ENCODE measurements at regions not wholly inside any gene's neighbourhood (a gene's known extent, or its start where the extent isn't known, plus 50 kb on each side); places are given as distances from the start of the nearest gene placed in this dataset.

GRCh38 chrX:7545564-7545963 is 297.4 kb upstream of the VCX start:
- H3K9ac ChIP-seq (ENCODE audit: low read length): no peak overlapping the region
- no peak overlapping the region for H2BK12ac ChIP-seq (ENCODE audit: low read length in 2 of 2)
- H2BK15ac ChIP-seq (ENCODE audit: low read depth, poor library complexity, severe bottlenecking): no peak overlapping the region
- no peak overlapping the region for H3K23ac ChIP-seq (ENCODE audit: low read length in 2 of 2)
- no peaks in the 10 kb centered on the region for H3K36me3 ChIP-seq (ENCODE audit: control insufficient read depth in 1 of 2, insufficient read depth in 2 of 2, low read depth in 1 of 2, low read length in 2 of 2)
- no peaks in the 10 kb centered on the region for H3K4me1 ChIP-seq (ENCODE audit: control insufficient read depth, insufficient read depth, low read depth, low read length)
- no peak overlapping the region for H4K8ac ChIP-seq (ENCODE audit: low read length)
- no peak overlapping the region for H2AFZ ChIP-seq (ENCODE audit: low read depth, low read length)
- H3K79me1 ChIP-seq (replicated peaks; ENCODE audit: low read length, poor library complexity, severe bottlenecking): no peaks in the 10 kb centered on the region
- DNase-seq: no peak
- H3K4me3 ChIP-seq (ENCODE audit: insufficient read depth in 1 of 2, low read depth in 1 of 2, low read length in 2 of 2): no peak overlapping the region
- H3K27me3 ChIP-seq (ENCODE audit: control insufficient read depth in 1 of 2, insufficient read depth in 1 of 2, low read length in 2 of 2): no peaks in the 10 kb centered on the region
- H2AK5ac ChIP-seq (ENCODE audit: low read length, severe bottlenecking): no peak overlapping the region
- H3K18ac ChIP-seq (ENCODE audit: low read depth in 1 of 2, low read length in 2 of 2): no peak overlapping the region
- H2BK120ac ChIP-seq (ENCODE audit: low read depth, low read length): no peak overlapping the region
- H4K91ac ChIP-seq (ENCODE audit: low read length): no peak overlapping the region
- no peak overlapping the region for H3K14ac ChIP-seq (ENCODE audit: low read length in 2 of 2)
- no peak overlapping the region for H3K4ac ChIP-seq (ENCODE audit: low read depth in 1 of 2, low read length in 2 of 2)
- 71% methylated on average over 1 of the region's 1 CpG for WGBS
- no peak overlapping the region for H3K4me2 ChIP-seq (ENCODE audit: low read length, poor library complexity, severe bottlenecking)
- H2BK5ac ChIP-seq (ENCODE audit: low read depth, low read length, poor library complexity, severe bottlenecking): no peak overlapping the region
- H3K9me3 ChIP-seq (ENCODE audit: control insufficient read depth, low read length): peaks cover 16% of the 10 kb centered on the region
- no peak overlapping the region for H3K27ac ChIP-seq (ENCODE audit: low read length, poor library complexity, severe bottlenecking)

GRCh38 chrX:7542587-7543380 is 300.2 kb upstream of the VCX start:
- H4K91ac ChIP-seq (ENCODE audit: low read length): no peak overlapping the region
- H3K4ac ChIP-seq (ENCODE audit: low read depth in 1 of 2, low read length in 2 of 2): no peak overlapping the region
- H3K4me2 ChIP-seq (ENCODE audit: low read length, poor library complexity, severe bottlenecking): no peak overlapping the region
- H3K4me1 ChIP-seq (ENCODE audit: control insufficient read depth, insufficient read depth, low read depth, low read length): no peaks in the 10 kb centered on the region
- H2BK5ac ChIP-seq (ENCODE audit: low read depth, low read length, poor library complexity, severe bottlenecking): no peak overlapping the region
- DNase-seq: no peak
- H3K23ac ChIP-seq (ENCODE audit: low read length in 2 of 2): no peak overlapping the region
- no peak overlapping the region for H4K8ac ChIP-seq (ENCODE audit: low read length)
- H2AFZ ChIP-seq (ENCODE audit: low read depth, low read length): no peak overlapping the region
- H3K9ac ChIP-seq (ENCODE audit: low read length): no peak overlapping the region
- no peak overlapping the region for H3K14ac ChIP-seq (ENCODE audit: low read length in 2 of 2)
- peaks cover 33% of the 10 kb centered on the region for H3K9me3 ChIP-seq (ENCODE audit: control insufficient read depth, low read length)
- H2BK15ac ChIP-seq (ENCODE audit: low read depth, poor library complexity, severe bottlenecking): no peak overlapping the region
- no peak overlapping the region for H3K18ac ChIP-seq (ENCODE audit: low read depth in 1 of 2, low read length in 2 of 2)
- no peaks in the 10 kb centered on the region for H3K36me3 ChIP-seq (ENCODE audit: control insufficient read depth in 1 of 2, insufficient read depth in 2 of 2, low read depth in 1 of 2, low read length in 2 of 2)
- no peak overlapping the region for H2AK5ac ChIP-seq (ENCODE audit: low read length, severe bottlenecking)
- H3K27me3 ChIP-seq (ENCODE audit: control insufficient read depth in 1 of 2, insufficient read depth in 1 of 2, low read length in 2 of 2): no peaks in the 10 kb centered on the region
- no peak overlapping the region for H2BK120ac ChIP-seq (ENCODE audit: low read depth, low read length)
- H3K4me3 ChIP-seq (ENCODE audit: insufficient read depth in 1 of 2, low read depth in 1 of 2, low read length in 2 of 2): no peak overlapping the region
- H2BK12ac ChIP-seq (ENCODE audit: low read length in 2 of 2): no peak overlapping the region
- 63% methylated on average over 6 of the region's 6 CpGs for WGBS
- no peak overlapping the region for H3K27ac ChIP-seq (ENCODE audit: low read length, poor library complexity, severe bottlenecking)
- H3K79me1 ChIP-seq (replicated peaks; ENCODE audit: low read length, poor library complexity, severe bottlenecking): no peaks in the 10 kb centered on the region

- Histone ChIP-seq H2BK12ac (ENCODE audit: low read length in 2 of 2) (no peak overlapping the region), H3K27ac (ENCODE audit: low read length, poor library complexity, severe bottlenecking) (no peak overlapping the region), H3K9me3 (ENCODE audit: control insufficient read depth, low read length) (peaks cover 18% of the 10 kb centered on the region), H3K27me3 (ENCODE audit: control insufficient read depth in 1 of 2, insufficient read depth in 1 of 2, low read length in 2 of 2) (no peaks in the 10 kb centered on the region), H3K79me1 (replicated peaks; ENCODE audit: low read length, poor library complexity, severe bottlenecking) (no peaks in the 10 kb centered on the region), H2BK120ac (ENCODE audit: low read depth, low read length) (no peak overlapping the region), H3K4me3 (ENCODE audit: insufficient read depth in 1 of 2, low read depth in 1 of 2, low read length in 2 of 2) (no peak overlapping the region), H3K4me2 (ENCODE audit: low read length, poor library complexity, severe bottlenecking) (no peak overlapping the region), H2AFZ (ENCODE audit: low read depth, low read length) (no peak overlapping the region), H3K4ac (ENCODE audit: low read depth in 1 of 2, low read length in 2 of 2) (no peak overlapping the region), H3K14ac (ENCODE audit: low read length in 2 of 2) (no peak overlapping the region), H3K18ac (ENCODE audit: low read depth in 1 of 2, low read length in 2 of 2) (no peak overlapping the region), H4K91ac (ENCODE audit: low read length) (no peak overlapping the region), H2BK5ac (ENCODE audit: low read depth, low read length, poor library complexity, severe bottlenecking) (no peak overlapping the region), H4K8ac (ENCODE audit: low read length) (no peak overlapping the region), H3K36me3 (ENCODE audit: control insufficient read depth in 1 of 2, insufficient read depth in 2 of 2, low read depth in 1 of 2, low read length in 2 of 2) (no peaks in the 10 kb centered on the region), H3K4me1 (ENCODE audit: control insufficient read depth, insufficient read depth, low read depth, low read length) (no peaks in the 10 kb centered on the region), H2AK5ac (ENCODE audit: low read length, severe bottlenecking) (no peak overlapping the region), H2BK15ac (ENCODE audit: low read depth, poor library complexity, severe bottlenecking) (no peak overlapping the region), H3K9ac (ENCODE audit: low read length) (no peak overlapping the region), H3K23ac (ENCODE audit: low read length in 2 of 2) (no peak overlapping the region)
- 100% methylated on average over 1 of the region's 2 CpGs for WGBS
- DNase-seq: no peak
These were observed 320.1 kb upstream of the VCX start for GRCh38 chrX:7522860-7523259.

GRCh38 chrX:7515681-7516413 is 327.1 kb upstream of the VCX start:
- Histone ChIP-seq H3K9ac (ENCODE audit: low read length) (no peak overlapping the region), H3K36me3 (ENCODE audit: control insufficient read depth in 1 of 2, insufficient read depth in 2 of 2, low read depth in 1 of 2, low read length in 2 of 2) (no peaks in the 10 kb centered on the region), H2AK5ac (ENCODE audit: low read length, severe bottlenecking) (no peak overlapping the region), H3K4me2 (ENCODE audit: low read length, poor library complexity, severe bottlenecking) (no peak overlapping the region), H3K79me1 (replicated peaks; ENCODE audit: low read length, poor library complexity, severe bottlenecking) (no peaks in the 10 kb centered on the region), H3K9me3 (ENCODE audit: control insufficient read depth, low read length) (peaks cover 26% of the 10 kb centered on the region), H3K18ac (ENCODE audit: low read depth in 1 of 2, low read length in 2 of 2) (no peak overlapping the region), H3K27ac (ENCODE audit: low read length, poor library complexity, severe bottlenecking) (no peak overlapping the region), H3K4me3 (ENCODE audit: insufficient read depth in 1 of 2, low read depth in 1 of 2, low read length in 2 of 2) (no peak overlapping the region), H4K8ac (ENCODE audit: low read length) (no peak overlapping the region), H3K14ac (ENCODE audit: low read length in 2 of 2) (no peak overlapping the region), H3K4ac (ENCODE audit: low read depth in 1 of 2, low read length in 2 of 2) (no peak overlapping the region), H4K91ac (ENCODE audit: low read length) (no peak overlapping the region), H2BK120ac (ENCODE audit: low read depth, low read length) (no peak overlapping the region), H3K4me1 (ENCODE audit: control insufficient read depth, insufficient read depth, low read depth, low read length) (no peaks in the 10 kb centered on the region), H2BK12ac (ENCODE audit: low read length in 2 of 2) (no peak overlapping the region), H2BK15ac (ENCODE audit: low read depth, poor library complexity, severe bottlenecking) (no peak overlapping the region), H2AFZ (ENCODE audit: low read depth, low read length) (no peak overlapping the region), H3K27me3 (ENCODE audit: control insufficient read depth in 1 of 2, insufficient read depth in 1 of 2, low read length in 2 of 2) (no peaks in the 10 kb centered on the region), H2BK5ac (ENCODE audit: low read depth, low read length, poor library complexity, severe bottlenecking) (no peak overlapping the region), H3K23ac (ENCODE audit: low read length in 2 of 2) (no peak overlapping the region)
- no peak for DNase-seq
- WGBS: 41% methylated on average over 2 of the region's 4 CpGs

All from mesenchymal stem cell (in vitro differentiated cells and primary cell).